NCI-H1694 (cell line): ENCODE measurements at regions not wholly inside any gene's neighbourhood (a gene's known extent, or its start where the extent isn't known, plus 50 kb on each side); places are given as distances from the start of the nearest gene placed in this dataset.
"Not testable (repeated sequence)": the region's sequence is repeated elsewhere in the genome, so short reads cannot be mapped to it uniquely, and the experiment has no call there.

ENCODE experiments used
- DNase-seq: peaks from one replicate; lab custom pipeline; 2025; lab: John Stamatoyannopoulos, UW

DNA sequence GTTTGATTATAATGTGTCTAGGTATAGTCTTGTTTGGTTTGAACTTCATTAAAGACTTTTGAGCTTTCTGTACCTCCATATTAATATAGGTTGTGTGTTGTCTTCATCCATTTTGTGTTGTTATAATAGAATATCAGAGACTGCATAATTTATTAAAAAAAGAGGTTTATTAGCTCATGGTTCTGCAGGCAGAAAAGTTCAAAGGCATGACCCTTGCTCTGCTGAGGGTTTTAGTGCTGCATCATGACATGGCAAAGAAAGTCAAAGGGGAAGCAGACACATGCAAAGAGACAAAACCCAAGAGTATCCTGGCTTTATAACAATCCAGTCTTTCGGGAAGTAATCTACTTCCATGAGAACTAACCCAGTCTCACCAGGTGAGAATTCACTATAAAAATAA is 358.2 kb downstream of the EDEM1 start:
- DNase-seq: no peak

DNA sequence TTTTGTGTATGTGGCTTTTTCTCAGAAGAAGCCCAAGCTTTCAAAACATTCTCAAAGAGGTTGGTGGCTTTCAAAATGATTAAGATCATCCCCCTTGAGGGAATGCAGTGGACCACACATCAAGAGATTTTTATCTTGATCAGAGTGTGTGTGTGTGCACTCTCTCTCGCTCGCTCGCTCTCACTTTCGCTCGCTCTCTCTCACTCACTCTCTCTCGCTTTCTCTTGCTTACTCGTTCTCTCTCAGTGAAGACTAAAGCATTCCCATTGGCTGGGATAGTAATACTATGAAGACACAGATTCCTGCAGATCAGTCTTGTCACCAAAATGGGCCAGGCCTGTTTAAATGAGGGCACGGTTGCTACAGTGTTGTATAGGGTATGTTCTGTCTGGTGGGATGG is 365.7 kb downstream of the EDEM1 start:
- DNase-seq: no peak

DNA sequence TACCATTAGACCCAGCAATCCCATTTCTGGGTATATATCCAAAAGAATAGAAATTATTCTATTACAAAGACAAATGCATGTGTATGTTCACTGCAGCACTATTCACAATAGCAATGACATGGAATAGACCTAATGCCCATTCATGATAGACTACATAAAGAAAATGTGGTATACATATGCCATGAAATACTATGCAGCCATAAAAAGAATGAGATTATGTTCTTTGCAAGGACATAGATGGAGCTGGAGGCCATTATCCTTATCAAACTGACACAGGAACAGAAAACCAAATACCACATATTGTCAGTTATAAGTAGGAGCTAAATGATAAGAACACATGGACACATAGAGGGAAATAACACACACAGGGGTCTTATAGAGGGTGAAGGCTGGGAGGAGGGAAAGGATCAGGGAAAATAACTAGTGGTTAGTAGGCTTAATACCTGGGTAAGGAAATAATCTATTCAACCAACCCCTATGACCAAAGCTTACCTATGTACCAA is 366.8 kb downstream of the EDEM1 start:
- DNase-seq: no peak

DNA sequence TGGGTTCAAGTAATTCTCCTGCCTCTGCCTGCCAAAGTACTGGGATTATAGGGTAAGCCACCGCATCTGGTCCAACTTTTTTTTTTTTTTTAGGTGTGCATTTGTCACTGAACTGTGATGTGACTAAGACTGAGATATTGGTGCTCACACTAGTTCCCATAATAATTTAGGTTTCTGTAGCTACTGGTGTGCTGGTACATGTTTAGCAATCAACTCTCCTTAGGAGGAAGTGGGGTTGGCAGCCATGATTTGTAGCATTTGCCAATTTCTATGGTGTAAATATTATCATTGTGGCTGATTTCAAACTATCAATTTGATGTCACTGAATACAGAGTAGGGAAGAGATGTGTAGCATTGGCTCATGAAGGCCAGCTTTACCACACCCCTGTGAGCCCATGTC is 372.7 kb downstream of the EDEM1 start:
- DNase-seq: no peak

DNA sequence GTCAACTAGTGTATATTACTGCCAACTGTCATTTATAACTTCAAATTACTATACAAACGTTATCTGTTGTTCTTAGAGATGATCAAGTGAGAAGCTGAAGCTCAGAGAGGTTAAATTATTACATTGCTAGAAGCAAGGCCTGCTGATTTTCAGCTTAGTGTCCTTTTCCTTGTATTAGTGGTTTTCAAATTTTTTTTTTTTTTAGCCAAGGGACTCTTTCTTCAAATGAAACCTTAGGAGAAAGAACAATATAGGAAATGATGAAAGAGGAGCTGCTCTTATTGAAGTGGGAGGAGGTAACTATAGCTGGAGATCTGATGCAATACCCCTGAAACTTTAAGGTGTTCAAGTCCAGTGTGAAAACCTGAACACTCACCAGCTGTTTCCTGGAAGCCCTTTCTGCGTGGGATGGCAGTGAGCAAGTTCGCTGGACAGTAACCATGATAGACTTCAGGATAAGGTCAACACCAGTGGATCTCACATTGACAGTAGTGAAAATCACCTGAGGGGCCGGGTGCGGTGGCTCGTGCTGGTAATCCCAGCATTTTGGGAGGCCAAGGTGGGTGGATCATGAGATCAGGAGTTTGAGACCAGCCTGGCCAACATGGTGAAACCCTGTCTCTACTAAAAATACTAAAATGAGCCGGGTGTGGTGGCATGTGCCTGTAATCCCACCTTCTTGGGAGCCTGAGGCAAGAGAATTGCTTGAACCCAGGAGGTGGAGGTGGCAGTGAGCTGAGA is 376.2 kb downstream of the EDEM1 start:
- DNase-seq: no peak

DNA sequence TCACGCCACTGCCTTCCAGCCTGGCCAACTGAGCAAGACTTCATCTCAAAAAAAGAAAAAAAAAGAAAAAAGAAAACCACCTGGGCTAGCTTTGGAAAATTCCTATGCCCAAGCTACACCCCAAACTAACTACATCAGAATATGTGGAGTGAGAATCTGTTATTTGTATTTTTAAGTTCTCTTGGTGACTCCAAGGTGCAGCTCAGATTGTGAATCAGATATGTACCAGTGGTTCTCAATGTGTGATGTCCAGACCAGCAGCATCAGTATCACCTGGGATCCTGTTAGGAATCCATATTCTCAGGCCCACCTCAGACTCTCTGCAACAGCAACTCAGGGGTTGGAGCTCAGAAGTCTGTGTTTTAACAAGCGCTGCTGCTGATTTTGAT is 376.8 kb downstream of the EDEM1 start:
- no peak for DNase-seq

DNA sequence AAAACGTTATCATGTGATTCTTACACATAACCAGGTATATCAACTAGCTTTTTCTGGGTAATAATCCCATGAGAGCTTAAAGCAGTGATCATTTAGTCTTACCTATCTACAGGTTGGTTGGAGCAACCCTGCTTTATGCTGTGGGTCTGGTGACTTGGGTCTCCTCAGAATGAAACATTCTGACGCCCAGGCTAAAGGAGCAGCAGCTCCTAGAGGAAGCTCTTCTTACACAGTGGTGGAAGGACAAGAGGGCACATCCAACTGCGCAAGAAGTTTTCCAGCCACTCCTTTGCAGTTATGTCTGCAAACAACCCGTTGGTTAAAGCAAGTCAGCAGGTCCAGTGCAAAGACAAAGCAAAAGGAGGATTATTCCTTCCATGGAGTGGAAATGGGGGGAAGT is 377.5 kb downstream of the EDEM1 start:
- no peak for DNase-seq

DNA sequence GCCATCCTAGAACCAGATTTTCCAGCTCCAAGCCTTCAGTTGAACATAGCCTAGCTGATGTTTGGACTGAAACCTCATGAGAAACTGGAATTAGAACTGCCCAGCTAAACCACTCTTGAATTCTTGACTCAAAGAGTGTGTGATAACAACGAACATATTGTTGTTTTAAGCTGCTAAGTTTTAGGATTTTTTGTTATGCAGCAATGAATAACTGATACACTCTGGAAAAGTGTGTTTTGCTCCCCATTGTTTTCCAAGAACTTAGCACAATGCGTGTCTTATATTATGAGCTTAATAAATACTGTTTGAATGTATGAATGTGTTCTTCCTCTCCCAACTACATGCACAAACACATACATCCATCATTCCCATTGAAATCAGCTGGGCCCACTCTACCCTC is 379.6 kb downstream of the EDEM1 start:
- no peak for DNase-seq

DNA sequence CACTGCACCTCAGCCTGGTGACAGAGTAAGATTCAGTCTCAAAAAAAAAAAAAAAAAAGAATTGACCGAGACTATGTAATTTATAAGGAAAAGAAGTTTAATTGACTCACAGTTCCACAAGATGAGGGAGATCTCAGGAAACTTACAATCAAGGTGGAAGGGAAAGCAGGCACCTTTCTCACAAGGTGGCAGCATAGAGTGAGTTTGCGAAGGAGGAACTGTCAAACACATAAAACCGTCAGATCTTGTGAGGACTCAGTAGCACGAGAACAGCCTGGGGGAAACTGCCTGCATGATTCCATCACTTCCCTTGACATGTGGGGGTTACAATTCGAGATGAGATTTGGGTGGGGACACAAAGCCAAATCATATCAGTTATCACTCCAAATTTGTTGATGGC is 380.9 kb downstream of the EDEM1 start:
- DNase-seq: no peak

DNA sequence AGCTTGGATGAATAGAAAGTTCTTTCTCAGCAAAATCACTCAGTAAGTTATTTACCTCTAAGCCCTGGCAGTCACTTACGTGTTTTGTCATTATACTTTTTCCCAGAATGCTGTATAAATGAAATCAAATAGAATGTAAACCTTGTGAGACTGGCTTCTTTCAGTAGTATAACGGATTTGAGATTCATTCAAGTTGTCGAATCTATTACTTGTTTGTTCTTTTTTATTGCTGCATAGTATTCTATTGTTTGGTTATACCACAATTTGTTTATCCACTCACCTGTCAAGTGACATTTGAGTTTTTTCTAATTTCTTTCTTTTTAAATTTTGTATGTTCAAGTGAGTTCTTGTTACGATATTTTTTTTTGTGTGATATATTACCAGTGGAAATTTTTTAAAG is 381.6 kb downstream of the EDEM1 start:
- no peak for DNase-seq

DNA sequence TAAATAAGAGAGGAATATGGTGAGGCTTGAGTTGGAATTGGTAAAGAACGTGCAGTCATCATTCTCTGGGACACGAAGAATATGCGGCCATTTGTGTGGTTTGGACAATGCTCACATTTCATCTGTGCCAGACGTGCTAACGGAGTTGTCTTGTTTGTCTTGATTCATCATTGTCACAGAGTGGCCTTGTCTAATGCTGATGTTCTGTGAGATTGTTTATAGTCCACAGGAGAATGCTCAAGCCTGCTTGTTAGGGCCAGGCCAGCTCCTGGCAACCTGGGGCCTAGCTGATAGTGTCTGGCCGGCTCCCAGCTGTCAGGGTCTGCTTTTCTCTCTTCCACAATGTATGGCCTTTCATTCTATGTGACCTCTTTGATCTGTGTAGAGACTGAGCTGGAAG is 384.7 kb downstream of the EDEM1 start:
- no peak for DNase-seq

DNA sequence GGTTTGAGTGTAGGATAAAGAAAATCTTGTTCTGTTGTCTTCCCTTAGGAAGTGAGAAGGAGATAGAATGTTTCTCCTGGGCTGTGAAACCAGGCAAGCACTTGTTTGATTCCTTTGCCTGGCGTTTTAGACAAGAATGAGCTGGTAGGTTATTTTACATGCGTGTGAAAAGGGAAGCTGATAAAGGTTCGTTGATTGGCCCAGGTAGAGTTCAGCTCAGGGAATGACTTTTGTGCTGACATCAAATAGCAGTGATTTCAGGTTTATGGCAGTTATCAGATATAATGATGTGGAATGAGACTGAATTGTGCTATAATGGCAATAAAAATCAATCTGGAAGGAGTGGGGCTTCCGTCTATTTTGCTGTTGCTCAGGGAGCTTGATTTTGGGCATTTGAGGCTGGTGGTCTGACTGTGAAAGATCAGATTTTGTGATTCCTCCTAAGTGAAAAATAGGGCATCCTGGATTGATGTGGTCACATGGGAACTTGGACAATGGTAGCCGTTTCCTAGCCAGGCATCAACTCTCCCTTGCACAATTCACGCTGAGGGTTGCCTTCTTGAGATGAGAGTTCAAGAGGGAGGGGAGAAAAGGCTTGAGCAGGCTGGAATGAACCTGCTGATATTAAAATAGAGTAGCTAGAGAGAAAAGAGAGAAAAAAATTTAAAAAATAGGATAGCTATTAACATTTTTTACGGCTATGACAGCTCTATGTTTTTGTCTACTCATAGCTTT is 388.9 kb downstream of the EDEM1 start:
- DNase-seq: no peak

DNA sequence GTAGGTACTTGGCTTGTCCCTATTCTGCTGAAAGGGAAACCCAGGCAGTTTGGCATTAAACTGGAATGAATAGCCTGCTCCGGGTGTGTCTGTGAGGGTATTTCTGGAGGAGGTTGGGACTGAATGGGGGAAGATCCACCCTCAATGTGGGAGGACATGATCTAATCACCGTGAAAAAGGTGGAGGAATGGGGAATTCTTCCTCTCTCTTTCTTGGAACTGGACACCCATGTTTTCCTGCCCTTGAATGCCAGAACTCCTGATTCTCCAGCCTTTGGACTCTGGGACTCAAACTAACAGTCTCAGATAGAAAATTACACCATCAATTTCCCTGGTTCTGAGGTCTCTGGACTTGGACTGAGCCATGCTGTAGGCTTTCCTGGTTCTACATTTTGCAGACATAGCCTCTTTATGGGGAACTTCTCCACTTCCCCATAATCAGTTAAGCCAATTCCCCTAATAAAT is 391.7 kb downstream of the EDEM1 start:
- no peak for DNase-seq

DNA sequence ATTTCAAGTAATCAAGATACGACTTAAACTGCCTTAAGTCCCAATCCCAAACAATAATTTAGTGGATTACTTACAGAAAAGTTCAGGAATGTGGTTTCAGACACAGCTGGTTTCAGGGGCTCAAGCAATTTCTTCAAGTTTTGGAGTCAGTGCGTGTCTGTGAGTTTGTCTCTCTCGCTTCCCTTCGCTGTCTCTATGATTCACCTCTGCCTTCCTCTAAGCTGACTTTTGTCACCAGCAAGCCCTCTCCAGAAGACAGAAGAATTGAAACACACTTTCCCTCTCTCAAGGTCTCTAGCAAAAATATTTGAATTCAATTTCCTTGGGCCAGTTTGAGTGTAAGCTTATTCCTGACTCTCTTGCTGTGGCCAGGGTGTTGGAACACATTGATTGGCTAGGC is 392.4 kb downstream of the EDEM1 start:
- no peak for DNase-seq

DNA sequence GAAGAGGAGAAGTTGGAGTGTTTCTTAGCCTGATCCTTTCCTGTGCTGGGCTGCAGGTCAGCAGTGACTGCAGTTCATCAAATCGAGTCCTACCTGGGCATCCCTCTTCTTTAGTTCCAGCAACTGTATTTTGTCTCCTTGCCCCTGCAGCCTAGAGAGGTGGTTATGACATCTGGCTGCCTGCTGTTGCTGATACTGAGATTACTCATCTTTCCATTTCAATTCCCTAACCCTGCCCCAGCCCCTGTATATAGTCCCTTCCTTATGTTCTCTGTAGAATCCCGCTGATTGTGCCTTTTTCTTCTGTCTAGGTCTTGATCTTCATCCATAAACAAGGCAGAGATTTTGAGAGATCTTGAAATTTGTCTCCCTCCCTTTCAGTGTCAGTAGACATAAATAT is 393.3 kb downstream of the EDEM1 start:
- DNase-seq: no peak

DNA sequence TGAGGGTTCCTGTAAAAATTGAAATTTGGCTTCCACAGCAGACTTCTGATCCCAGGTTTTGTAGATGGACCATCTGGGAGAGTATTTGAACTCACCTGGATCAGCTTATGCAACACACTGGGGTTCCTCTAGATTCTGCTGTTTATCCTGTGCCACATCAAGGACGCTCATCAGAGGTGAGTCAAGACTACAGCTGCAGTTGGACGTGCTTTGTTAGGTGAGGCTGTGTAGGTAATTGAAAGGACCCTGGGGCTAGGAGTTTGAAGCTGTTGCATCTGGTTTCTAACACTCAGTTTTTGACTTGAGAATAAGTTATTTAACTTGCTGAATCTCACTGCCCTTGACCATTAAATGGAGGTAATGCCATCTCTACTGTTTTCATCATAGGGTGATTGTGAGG is 394.2 kb downstream of the EDEM1 start:
- no peak for DNase-seq

DNA sequence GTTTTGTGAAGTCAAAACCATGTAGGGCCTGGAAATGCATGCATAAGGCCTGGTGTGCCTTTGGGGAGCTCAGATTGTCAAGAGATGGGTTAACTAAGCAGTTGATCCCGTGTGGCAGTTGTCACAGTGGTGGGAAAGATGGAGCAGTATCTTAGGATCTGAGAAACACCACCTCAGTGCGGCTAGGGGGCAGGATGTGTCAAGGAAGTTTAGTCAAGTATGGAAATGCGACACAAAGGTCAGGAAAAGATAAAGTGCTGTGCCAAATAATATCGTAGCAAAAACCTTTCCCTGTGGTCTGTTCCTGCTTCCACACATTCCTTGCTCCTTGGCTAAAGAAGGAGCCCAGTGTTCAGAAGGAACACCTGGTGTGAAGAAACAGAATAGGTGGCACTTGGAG is 396.4 kb downstream of the EDEM1 start:
- DNase-seq: no peak

DNA sequence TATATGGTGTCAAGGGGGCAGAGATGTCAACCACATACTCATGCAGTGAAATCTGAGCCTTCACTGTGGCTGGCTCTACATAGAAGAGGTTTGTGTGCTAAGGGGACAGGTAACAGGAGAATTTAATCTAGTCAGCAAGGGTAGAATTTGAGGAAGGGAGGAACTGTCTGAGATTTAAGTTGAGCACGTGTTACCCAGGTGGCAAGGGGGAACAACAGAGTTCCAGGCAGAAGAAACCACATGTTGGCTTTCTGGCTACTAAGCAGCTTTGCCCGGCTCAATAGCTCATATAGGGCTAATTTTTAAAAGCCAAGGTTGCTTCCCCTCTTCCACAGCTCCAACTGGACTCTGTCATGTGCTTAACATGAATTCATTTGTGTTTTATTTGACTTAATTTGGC is 397.6 kb downstream of the EDEM1 start:
- no peak for DNase-seq

DNA sequence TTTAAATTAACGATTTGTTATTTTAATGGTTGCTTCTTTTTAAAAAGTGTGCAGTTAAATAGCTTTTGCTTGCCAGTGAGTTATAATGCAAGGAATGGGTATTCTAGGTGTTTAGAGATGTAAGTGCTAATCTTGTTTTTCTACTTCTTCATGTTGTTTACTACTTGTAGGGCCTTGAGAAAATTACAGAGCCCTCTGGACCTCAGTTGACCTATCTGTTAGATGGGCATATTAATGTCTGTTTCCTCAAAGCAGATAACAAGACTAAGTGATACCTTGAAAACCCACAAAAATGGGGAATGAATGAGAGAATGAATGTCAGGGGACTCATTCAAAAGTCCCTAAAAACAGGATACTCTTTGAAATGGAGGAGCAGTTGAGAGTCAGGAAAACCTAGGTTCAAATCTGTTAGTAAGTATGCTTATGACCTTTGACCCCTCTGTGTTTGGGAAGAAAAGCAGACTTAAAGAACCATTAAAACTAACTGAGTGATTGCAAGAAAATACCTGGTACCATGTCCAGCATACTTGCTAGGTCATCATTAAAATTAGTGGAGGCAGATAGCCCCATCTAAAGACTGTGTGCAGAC is 419.5 kb downstream of the EDEM1 start:
- no peak for DNase-seq

DNA sequence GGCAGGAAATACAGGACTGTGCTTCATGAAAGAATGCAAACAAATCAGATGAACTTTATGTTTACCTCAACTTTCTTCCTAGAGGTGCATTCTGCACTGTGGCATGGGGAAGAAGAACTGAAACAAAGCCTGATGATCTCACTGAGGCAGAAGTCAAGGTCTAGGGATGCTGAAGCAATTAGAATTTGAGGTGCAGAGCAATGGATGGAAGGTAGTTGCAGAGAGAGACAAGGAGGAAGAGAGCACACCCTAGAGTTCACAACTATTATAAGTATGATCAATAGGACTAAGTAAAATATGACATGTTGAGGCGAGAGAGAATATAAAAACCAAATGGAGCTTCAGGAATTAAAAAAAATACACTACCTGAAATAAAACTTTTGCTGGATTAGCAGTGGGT is 420.1 kb downstream of the EDEM1 start:
- DNase-seq: no peak

DNA sequence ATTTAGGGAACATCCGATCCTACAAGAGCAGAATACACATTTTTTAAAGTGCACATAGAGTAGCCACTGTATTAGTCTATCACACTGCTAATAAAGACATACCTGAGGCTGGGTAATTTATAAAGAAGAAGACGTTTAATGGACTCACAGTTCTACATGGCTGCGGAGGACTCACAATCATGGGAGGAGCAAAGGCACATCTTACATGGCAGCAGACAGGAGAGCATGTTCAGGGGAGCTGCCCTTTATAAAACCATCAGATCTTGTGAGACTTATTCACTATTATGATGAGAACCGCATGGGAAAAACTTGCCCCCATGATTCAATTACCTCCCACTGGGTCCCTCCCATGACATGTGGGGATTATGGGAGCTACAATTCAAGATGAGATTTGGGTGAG is 421.5 kb downstream of the EDEM1 start:
- DNase-seq: not testable (repeated sequence)

DNA sequence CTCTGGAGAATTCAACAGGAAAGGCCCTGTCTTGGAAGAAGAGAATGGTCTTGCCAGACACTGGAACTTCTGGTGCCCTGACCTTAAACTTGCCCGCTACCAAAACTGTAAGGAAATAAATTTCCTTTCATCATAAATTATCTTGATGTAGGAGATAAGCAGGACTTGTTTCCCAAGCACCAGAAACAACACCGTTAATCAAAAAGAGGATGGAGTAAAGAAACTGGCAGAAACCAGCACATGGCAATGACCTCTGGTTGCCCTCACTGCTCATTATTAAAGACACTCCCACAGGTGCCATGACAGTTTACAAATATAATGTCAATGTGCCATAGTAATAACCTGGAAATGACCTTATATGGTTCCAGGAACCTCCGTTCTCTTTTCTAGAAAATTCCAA is 426.1 kb downstream of the EDEM1 start:
- DNase-seq: no peak

DNA sequence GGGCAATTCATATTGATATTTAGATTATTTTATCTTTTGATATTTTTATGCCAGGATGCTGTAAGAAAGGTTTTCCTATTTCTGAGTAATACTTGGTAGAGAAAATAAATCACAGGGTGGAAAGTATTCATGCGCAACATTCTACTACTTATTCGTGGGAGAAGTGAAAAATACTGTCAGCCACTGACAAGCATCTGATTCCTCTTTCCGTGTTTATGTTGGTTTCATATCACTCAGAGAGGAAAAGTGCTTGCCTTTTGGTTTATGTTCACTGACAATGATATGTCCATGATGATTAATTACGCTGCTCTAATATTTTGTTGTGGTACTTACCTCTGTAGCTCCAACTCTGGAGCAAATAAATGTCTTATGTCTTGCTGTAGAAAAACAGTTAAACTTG is 429.4 kb downstream of the EDEM1 start:
- DNase-seq: no peak
